Body of pancreas (tissue), 4 donors: ENCODE measurements at regions not wholly inside any gene's neighbourhood (a gene's known extent, or its start where the extent isn't known, plus 50 kb on each side); places are given as distances from the start of the nearest gene placed in this dataset.

ENCODE experiments used
- POLR2A ChIP-seq, 3 donors: fragments of 450-650 bp; IDR thresholded peaks; one replicate each; pipeline ENCODE4 v1.6.1; 2016; ENCODE audit warnings: antibody characterized with exemption in 3 of 3, mild to moderate bottlenecking in 2 of 3
- TF ChIP-seq, protein P1 (sequence below), 7 experiments: fragments of 450-650 bp in 4 of 7; fragments of 200-600 bp in 3 of 7; sonication (generic) in 3 of 7; IDR thresholded peaks; one replicate each; pipeline ENCODE4 v1.5.1; 2016 to 2019; ENCODE audit warnings: antibody characterized with exemption in 7 of 7

DNA sequence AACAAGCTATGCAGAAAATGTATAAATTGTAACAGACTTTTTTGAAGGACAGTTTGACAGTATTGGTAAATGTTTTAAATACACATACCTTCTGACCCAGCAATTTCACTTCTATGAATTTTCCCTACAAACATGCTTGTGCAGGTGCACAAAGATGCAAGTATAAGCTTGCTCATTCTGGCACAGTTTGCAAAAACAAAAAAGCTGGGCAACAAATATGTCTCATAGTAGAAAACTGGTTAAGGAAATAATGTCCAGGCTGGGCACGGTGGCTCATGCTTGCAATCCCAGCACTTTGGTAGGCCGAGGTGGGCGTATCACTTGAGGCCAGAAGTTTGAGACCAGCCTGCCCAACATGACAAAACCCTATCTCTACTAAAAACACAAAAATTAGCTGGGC lies 96.9 kb upstream of the NEDD4L start:
- TF ChIP-seq, protein P1, sequence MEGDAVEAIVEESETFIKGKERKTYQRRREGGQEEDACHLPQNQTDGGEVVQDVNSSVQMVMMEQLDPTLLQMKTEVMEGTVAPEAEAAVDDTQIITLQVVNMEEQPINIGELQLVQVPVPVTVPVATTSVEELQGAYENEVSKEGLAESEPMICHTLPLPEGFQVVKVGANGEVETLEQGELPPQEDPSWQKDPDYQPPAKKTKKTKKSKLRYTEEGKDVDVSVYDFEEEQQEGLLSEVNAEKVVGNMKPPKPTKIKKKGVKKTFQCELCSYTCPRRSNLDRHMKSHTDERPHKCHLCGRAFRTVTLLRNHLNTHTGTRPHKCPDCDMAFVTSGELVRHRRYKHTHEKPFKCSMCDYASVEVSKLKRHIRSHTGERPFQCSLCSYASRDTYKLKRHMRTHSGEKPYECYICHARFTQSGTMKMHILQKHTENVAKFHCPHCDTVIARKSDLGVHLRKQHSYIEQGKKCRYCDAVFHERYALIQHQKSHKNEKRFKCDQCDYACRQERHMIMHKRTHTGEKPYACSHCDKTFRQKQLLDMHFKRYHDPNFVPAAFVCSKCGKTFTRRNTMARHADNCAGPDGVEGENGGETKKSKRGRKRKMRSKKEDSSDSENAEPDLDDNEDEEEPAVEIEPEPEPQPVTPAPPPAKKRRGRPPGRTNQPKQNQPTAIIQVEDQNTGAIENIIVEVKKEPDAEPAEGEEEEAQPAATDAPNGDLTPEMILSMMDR (IDR thresholded peaks at IDR 0.05), result no peak
- TF ChIP-seq POLR2A (IDR thresholded peaks at IDR 0.05), result no peak
